GM12874 (cell line): ENCODE measurements at regions not wholly inside any gene's neighbourhood (a gene's known extent, or its start where the extent isn't known, plus 50 kb on each side); places are given as distances from the start of the nearest gene placed in this dataset.

Source experiments
- TF ChIP-seq, protein P1 (sequence below): IDR thresholded peaks from 2 replicates; pipeline ENCODE4 v1.5.1; 2011; ENCODE audit warnings: low read depth, mild to moderate bottlenecking, control low read depth, low read length, moderate library complexity; ENCODE audit not compliant: insufficient read depth

DNA sequence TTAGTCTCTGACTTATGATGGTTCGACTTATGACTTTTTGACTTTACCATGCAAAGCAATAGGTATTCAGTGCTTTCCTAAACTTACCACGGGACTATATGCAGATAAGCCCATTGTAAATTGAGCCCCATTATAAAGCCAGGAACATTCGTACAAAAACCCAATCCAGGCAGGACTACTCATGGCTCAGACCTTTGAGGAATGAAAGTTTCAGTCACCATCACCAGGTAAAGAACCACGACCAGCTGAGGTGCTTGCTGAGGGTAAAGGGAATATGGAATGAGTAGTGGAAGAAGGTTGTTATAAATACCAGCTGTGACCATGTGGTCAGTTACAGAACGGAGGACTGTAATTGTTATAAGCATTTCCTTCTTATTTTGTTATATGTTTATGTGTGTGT lies 54.9 kb upstream of the BNC1 start:
- TF ChIP-seq, protein P1, sequence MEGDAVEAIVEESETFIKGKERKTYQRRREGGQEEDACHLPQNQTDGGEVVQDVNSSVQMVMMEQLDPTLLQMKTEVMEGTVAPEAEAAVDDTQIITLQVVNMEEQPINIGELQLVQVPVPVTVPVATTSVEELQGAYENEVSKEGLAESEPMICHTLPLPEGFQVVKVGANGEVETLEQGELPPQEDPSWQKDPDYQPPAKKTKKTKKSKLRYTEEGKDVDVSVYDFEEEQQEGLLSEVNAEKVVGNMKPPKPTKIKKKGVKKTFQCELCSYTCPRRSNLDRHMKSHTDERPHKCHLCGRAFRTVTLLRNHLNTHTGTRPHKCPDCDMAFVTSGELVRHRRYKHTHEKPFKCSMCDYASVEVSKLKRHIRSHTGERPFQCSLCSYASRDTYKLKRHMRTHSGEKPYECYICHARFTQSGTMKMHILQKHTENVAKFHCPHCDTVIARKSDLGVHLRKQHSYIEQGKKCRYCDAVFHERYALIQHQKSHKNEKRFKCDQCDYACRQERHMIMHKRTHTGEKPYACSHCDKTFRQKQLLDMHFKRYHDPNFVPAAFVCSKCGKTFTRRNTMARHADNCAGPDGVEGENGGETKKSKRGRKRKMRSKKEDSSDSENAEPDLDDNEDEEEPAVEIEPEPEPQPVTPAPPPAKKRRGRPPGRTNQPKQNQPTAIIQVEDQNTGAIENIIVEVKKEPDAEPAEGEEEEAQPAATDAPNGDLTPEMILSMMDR, result no peak

DNA sequence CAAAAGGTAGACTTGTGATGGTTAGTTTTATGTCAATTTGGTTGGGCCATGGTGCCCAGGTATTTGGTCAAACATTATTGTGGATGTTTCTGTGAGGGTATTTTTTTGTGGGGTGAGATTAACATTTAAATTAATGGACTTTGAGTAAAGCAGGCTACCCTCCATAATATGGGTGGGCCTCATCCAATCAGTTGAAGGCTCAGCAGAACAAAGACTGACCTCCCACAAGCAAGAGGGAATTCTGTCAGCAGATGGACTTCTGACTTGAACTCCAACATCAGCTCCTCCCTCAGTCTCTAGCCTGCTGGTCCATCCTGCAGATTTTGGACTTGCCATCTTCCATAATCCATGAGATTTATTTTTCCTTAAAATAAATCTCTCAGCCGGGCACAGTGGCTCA lies 55.6 kb upstream of the BNC1 start:
- TF ChIP-seq, protein P1, result no peak

DNA sequence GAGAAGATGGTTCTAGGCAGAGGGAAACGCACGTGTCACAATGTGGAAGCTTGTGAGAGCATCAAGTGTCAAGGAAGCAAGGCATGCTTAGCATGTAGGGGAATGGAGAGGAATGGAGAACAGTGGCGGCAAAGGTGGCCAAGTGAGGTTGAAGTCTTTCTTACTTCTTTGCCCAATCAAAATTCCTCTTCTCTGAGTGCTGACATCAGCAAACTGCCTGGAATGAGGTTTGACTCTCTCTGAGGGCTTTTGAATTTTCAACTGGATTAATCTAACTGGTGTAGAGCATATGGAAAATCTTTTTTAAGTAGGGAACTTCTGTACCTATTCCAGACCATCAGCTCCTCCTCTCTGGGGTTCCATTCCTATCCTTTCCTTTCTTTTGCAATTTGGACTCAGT lies 61.9 kb upstream of the BNC1 start:
- TF ChIP-seq, protein P1, result no peak

DNA sequence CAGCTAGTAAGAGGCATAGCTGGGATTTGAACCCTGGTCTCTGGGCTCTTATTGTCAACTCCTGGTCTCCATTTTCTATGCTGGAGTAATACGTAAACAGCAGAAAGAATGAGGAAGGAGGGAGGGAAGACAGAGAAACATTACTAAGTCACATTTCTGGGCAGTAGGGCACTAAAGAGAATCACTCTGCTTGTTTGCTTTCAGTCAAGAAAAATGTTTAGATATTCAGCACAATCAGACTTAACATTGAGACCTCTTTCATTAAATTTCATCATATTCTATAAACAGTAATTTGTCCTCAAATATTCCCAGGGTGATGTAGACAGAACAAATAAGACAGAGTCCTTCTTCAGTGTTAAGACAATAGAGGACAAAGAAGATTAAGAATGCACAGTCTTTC lies 67.7 kb upstream of the BNC1 start:
- TF ChIP-seq, protein P1, result no peak

DNA sequence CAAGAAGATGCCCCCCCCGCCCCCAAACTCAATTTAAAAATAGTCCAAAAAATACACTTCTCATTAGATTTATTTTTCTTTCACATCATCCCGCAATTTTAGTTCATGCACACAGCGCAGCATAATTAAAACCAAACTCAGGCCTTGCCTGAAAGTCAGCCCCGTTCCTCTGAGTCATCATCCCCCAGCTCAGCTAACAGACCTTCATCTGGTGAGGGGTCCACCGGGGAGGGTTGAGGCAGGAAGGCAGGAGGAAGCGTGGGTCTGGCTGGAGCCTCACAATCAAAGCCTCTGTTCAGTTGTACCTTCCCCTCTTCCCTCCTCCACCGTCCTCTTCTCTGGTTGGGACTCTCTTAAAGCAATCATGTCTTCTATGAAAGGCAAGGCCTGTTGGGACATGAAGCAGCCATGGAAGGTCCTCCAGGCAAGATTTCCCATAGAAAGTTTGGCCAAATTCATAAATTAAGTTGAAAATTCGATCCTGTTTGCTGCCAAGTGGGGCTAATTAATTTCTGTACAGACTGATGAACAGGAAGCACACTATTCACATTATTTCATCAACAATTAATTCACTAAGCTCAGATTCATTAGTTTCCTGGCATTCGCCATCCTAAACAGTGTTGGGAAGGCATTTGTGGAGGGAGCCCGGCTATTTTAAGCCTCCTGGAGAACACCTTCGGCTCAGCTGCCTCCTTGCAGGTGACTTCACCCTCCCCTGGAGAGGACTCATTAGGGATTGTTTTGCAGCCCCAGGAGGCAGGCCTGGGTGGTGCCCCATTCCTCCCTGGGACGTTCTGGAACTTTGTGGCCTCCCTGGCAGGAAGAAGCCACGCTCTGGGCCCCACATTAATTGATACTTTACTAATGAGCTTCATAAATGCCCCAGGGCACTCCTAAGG lies 72.3 kb upstream of the BNC1 start:
- TF ChIP-seq, protein P1, result no peak

DNA sequence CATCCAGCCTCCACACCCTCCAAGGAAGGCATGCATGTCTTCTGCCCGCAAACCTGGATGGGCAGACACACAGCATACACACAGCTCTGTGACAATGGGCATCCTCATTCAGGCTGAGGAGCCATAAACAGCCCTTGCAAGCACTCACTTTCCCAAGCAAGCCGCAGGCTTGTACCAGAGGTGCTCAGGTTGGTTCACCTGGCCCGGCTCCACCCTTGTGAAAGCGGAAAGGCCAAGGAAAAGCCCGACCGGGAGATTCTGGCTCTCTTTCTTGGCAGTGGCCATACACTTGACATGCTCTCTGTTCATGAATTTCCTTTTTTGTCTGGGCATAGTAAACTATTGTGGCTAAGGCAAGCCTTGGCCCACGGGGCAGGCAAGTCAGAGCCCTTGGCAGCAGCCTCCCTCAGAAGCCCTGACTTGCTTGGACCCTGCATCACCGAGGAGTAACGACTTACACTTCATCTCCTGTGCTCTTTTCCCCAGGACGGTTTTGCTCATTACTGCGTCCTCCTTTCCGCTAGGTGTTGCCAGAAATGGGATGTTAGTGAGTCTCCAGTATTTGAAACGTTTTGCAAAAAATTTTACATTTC lies 74.6 kb upstream of the BNC1 start:
- TF ChIP-seq, protein P1, result no peak

DNA sequence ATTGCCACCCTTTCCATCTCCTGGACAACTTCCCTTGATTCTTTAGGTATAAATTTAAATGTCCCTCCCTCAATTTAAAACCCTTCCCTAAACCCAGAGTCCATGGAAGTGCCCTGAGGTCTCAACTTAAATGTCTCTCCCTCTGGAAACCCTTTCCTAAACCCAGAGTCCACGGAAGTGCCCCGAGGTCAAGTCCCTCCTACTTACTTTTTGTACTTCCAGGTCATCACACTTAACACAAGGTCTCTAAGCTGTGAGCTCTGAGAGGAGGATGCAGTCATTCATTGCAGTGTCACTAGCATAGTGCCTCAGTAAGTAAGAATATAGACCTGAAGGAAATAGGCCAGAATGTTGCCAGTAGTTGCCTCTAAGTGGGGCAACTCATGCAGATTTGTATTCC lies 78.2 kb upstream of the BNC1 start:
- TF ChIP-seq, protein P1, result no peak
